ENCODE measurements at regions not wholly inside any gene's neighbourhood (a gene's known extent, or its start where the extent isn't known, plus 50 kb on each side); places are given as distances from the start of the nearest gene placed in this dataset.

GRCh38 chr13:60851378-60851777 is 454.4 kb downstream of the TDRD3 start:
- no peak for ATAC-seq
- no peak for TF ChIP-seq CTCF (IDR thresholded peaks at IDR 0.05)
- TF ChIP-seq POLR2A (IDR thresholded peaks at IDR 0.05), result no peak
- peaks cover 0 to 24% (median 8%) of the 10 kb centered on the region in 12 donors for H3K9me3 ChIP-seq
- no peak overlapping the region for H3K4me3 ChIP-seq
- H3K27ac ChIP-seq, result no peak overlapping the region
- DNase-seq, result no peak
- H3K4me1 ChIP-seq, result no peaks in the 10 kb centered on the region
- H3K36me3 ChIP-seq, result no peaks in the 10 kb centered on the region
- no peaks in the 10 kb centered on the region for H3K27me3 ChIP-seq
- intact Hi-C loops (cut with DNase I), result no loop called here

GRCh38 chr13:60850526-60850925 is 453.5 kb downstream of the TDRD3 start:
- Histone ChIP-seq H3K36me3 (no peaks in the 10 kb centered on the region), H3K27me3 (no peaks in the 10 kb centered on the region), H3K9me3 (peaks cover 0 to 31% (median 13%) of the 10 kb centered on the region in 12 donors), H3K27ac (no peak overlapping the region), H3K4me3 (no peak overlapping the region), H3K4me1 (no peaks in the 10 kb centered on the region)
- DNase-seq (no peak), ATAC-seq (no peak)
- 62 to 72% (median 69%) methylated on average over 2 of the region's 2 CpGs for WGBS, 4 donors
- intact Hi-C loops (cut with DNase I), result no loop called here
- TF ChIP-seq POLR2A (IDR thresholded peaks at IDR 0.05) (no peak), CTCF (IDR thresholded peaks at IDR 0.05) (no peak)

GRCh38 chr13:60838581-60838980 is 441.6 kb downstream of the TDRD3 start:
- intact Hi-C loops (cut with DNase I), result no loop called here
- ATAC-seq (no peak), DNase-seq (no peak)
- Histone ChIP-seq H3K9me3 (peaks cover 0 to 11% (median 0%) of the 10 kb centered on the region in 12 donors), H3K4me1 (no peaks in the 10 kb centered on the region), H3K4me3 (no peak overlapping the region), H3K27me3 (no peaks in the 10 kb centered on the region), H3K27ac (no peak overlapping the region), H3K36me3 (no peaks in the 10 kb centered on the region)
- 66 to 88% (median 75%) methylated on average over 3 of the region's 3 CpGs for WGBS, 4 donors
- TF ChIP-seq POLR2A (IDR thresholded peaks at IDR 0.05) (no peak), CTCF (IDR thresholded peaks at IDR 0.05) (no peak)

GRCh38 chr13:60837806-60838205 is 440.8 kb downstream of the TDRD3 start:
- ATAC-seq (no peak), DNase-seq (no peak)
- H3K27ac ChIP-seq, result no peak overlapping the region
- no peaks in the 10 kb centered on the region for H3K4me1 ChIP-seq
- TF ChIP-seq POLR2A (IDR thresholded peaks at IDR 0.05) (no peak), CTCF (IDR thresholded peaks at IDR 0.05) (no peak)
- H3K4me3 ChIP-seq, result no peak overlapping the region
- no peaks in the 10 kb centered on the region for H3K36me3 ChIP-seq
- H3K9me3 ChIP-seq, result peaks cover 0 to 15% (median 0%) of the 10 kb centered on the region in 12 donors
- no peaks in the 10 kb centered on the region for H3K27me3 ChIP-seq
- intact Hi-C loops (cut with DNase I), result no loop called here
- whole genome bisulfite sequencing, 4 donors, result 27 to 56% (median 53%) methylated on average over 1 of the region's 1 CpG

Measured in heart left ventricle (tissue), 16 donors.